ENCODE measurements at regions not wholly inside any gene's neighbourhood (a gene's known extent, or its start where the extent isn't known, plus 50 kb on each side); places are given as distances from the start of the nearest gene placed in this dataset.

GRCh38 chr14:80049055-80049454 lies 162.2 kb downstream of the DIO2 start:
- H3K36me3 ChIP-seq (ENCODE audit: insufficient read depth, low read length) = no peaks in the 10 kb centered on the region
- no peak overlapping the region for H3K9ac ChIP-seq (ENCODE audit: low read length)
- H3K9me2 ChIP-seq (ENCODE audit: insufficient read depth, low read length) = no peaks in the 10 kb centered on the region
- no peak overlapping the region for H3K27ac ChIP-seq (ENCODE audit: low read length)
- H3K9me3 ChIP-seq (ENCODE audit: low read length) = no peaks in the 10 kb centered on the region
- no peaks in the 10 kb centered on the region for H3F3A ChIP-seq (ENCODE audit: insufficient read depth, low read length, poor library complexity, severe bottlenecking)
- H2AFZ ChIP-seq (ENCODE audit: low read depth, low read length) = no peak overlapping the region
- no peaks in the 10 kb centered on the region for H3K27me3 ChIP-seq (ENCODE audit: insufficient read depth, low read depth, low read length)
- no peak overlapping the region for H3K4me3 ChIP-seq (ENCODE audit: low read length)
- TF ChIP-seq EP300 (conservative IDR thresholded peaks at IDR 0.05; ENCODE audit: poor library complexity, severe bottlenecking) = no peak
- TF ChIP-seq CTCF (IDR thresholded peaks at IDR 0.05; ENCODE audit: poor library complexity, severe bottlenecking) = no peak
- TF ChIP-seq MXI1 (conservative IDR thresholded peaks at IDR 0.05; ENCODE audit: poor library complexity, severe bottlenecking) = no peak
- no peak for TF ChIP-seq RAD21 (conservative IDR thresholded peaks at IDR 0.05)
- no peak for TF ChIP-seq POLR2AphosphoS5 (IDR thresholded peaks at IDR 0.05)
- TF ChIP-seq SMC3 (conservative IDR thresholded peaks at IDR 0.05; ENCODE audit: poor library complexity) = no peak
- H3K4me2 ChIP-seq (ENCODE audit: low read length) = no peak overlapping the region
- H4K20me1 ChIP-seq (ENCODE audit: insufficient read depth) = no peaks in the 10 kb centered on the region
- no peaks in the 10 kb centered on the region for H3K79me2 ChIP-seq (replicated peaks; ENCODE audit: insufficient read depth, low read length)

GRCh38 chr14:80047761-80048160 lies 163.5 kb downstream of the DIO2 start:
- no peak for TF ChIP-seq TAF1 (IDR thresholded peaks at IDR 0.05; ENCODE audit: low read depth)
- no peak for TF ChIP-seq EZH2 (IDR thresholded peaks at IDR 0.05; ENCODE audit: borderline replicate concordance, insufficient read depth, low read length, poor library complexity, severe bottlenecking)
- TF ChIP-seq EP300 (conservative IDR thresholded peaks at IDR 0.05; ENCODE audit: poor library complexity, severe bottlenecking) = no peak
- H4K20me1 ChIP-seq (ENCODE audit: insufficient read depth) = no peaks in the 10 kb centered on the region
- no peak overlapping the region for H3K4me2 ChIP-seq (ENCODE audit: low read length)
- no peak overlapping the region for H3K9ac ChIP-seq (ENCODE audit: low read length)
- no peak overlapping the region for H2AFZ ChIP-seq (ENCODE audit: low read depth, low read length)
- H3K27ac ChIP-seq (ENCODE audit: low read length) = no peak overlapping the region
- H3K36me3 ChIP-seq (ENCODE audit: insufficient read depth, low read length) = no peaks in the 10 kb centered on the region
- H3K27me3 ChIP-seq (ENCODE audit: insufficient read depth, low read depth, low read length) = no peaks in the 10 kb centered on the region
- H3K9me2 ChIP-seq (ENCODE audit: insufficient read depth, low read length) = no peaks in the 10 kb centered on the region
- H3K79me2 ChIP-seq (replicated peaks; ENCODE audit: insufficient read depth, low read length) = no peaks in the 10 kb centered on the region
- H3F3A ChIP-seq (ENCODE audit: insufficient read depth, low read length, poor library complexity, severe bottlenecking) = no peaks in the 10 kb centered on the region
- no peaks in the 10 kb centered on the region for H3K9me3 ChIP-seq (ENCODE audit: low read length)
- H3K4me3 ChIP-seq (ENCODE audit: low read length) = no peak overlapping the region

GRCh38 chr14:80037349-80037748 lies 174.0 kb downstream of the DIO2 start:
- Histone ChIP-seq H3K9me2 (ENCODE audit: insufficient read depth, low read length) (no peaks in the 10 kb centered on the region), H3K79me2 (replicated peaks; ENCODE audit: insufficient read depth, low read length) (no peaks in the 10 kb centered on the region), H3K4me2 (ENCODE audit: low read length) (no peak overlapping the region), H3K9ac (ENCODE audit: low read length) (no peak overlapping the region), H3K4me3 (ENCODE audit: low read length) (no peak overlapping the region), H4K20me1 (ENCODE audit: insufficient read depth) (no peaks in the 10 kb centered on the region), H2AFZ (ENCODE audit: low read depth, low read length) (no peak overlapping the region), H3K27ac (ENCODE audit: low read length) (no peak overlapping the region), H3K27me3 (ENCODE audit: insufficient read depth, low read depth, low read length) (no peaks in the 10 kb centered on the region), H3K9me3 (ENCODE audit: low read length) (no peaks in the 10 kb centered on the region), H3F3A (ENCODE audit: insufficient read depth, low read length, poor library complexity, severe bottlenecking) (no peaks in the 10 kb centered on the region), H3K36me3 (ENCODE audit: insufficient read depth, low read length) (no peaks in the 10 kb centered on the region)
- TF ChIP-seq POLR2AphosphoS5 (IDR thresholded peaks at IDR 0.05) = no peak
- TF ChIP-seq CTCF (IDR thresholded peaks at IDR 0.05; ENCODE audit: poor library complexity, severe bottlenecking) = no peak
- no peak for TF ChIP-seq EP300 (conservative IDR thresholded peaks at IDR 0.05; ENCODE audit: poor library complexity, severe bottlenecking)
- no peak for TF ChIP-seq MXI1 (conservative IDR thresholded peaks at IDR 0.05; ENCODE audit: poor library complexity, severe bottlenecking)
- no peak for TF ChIP-seq EZH2 (IDR thresholded peaks at IDR 0.05; ENCODE audit: borderline replicate concordance, insufficient read depth, low read length, poor library complexity, severe bottlenecking)
- TF ChIP-seq SMC3 (conservative IDR thresholded peaks at IDR 0.05; ENCODE audit: poor library complexity) = no peak
- no peak for TF ChIP-seq TAF1 (IDR thresholded peaks at IDR 0.05; ENCODE audit: low read depth)
- no peak for TF ChIP-seq RAD21 (conservative IDR thresholded peaks at IDR 0.05)
- TF ChIP-seq REST (IDR thresholded peaks at IDR 0.05; ENCODE audit: borderline replicate concordance) = no peak

Measured in neural cell (in vitro differentiated cells).